HCT116 (cell line): ENCODE measurements at regions not wholly inside any gene's neighbourhood (a gene's known extent, or its start where the extent isn't known, plus 50 kb on each side); places are given as distances from the start of the nearest gene placed in this dataset.

ENCODE experiments used
- ATAC-seq: fragments of 200-7000 bp; cut with Tn5 transposase; 2 replicates; pipeline ENCODE4 v1.9.1; 2020; ENCODE audit warnings: mild to moderate bottlenecking, moderate library complexity
- BruUV-seq: library from RNA; stranded (reverse); fragments of 400-500 nt; replicated peaks from 2 replicates; lab custom pipeline; 2021; lab: Mats Ljungman, UMichigan
- CTCF ChIA-PET: fragments of 300-600 bp; sonication (Branson Sonifier 250); formaldehyde crosslinking; loops from one replicate; lab custom pipeline; 2021; ENCODE audit warnings: antibody characterized with exemption; lab: Charles Lee
- POLR2A ChIA-PET: fragments of 300-600, 350-600 bp; sonication (Branson Sonifier 250); formaldehyde crosslinking; loops from one replicate; lab custom pipeline; 2021; ENCODE audit warnings: antibody characterized with exemption; lab: Charles Lee
- RAD21 ChIA-PET, 2 experiments: fragments of 300-600 bp; sonication (Branson Sonifier 250); formaldehyde crosslinking; loops; one replicate each; lab custom pipeline; 2023; ENCODE audit warnings: low total read pairs in 2 of 2; ENCODE audit not compliant: uncharacterized antibody in 2 of 2, unreplicated experiment in 2 of 2, low non-redundant PET in 1 of 2; lab: Charles Lee
- DNase-seq: peaks from one replicate; pipeline ENCODE4 v3.0.0-alpha.2; 2010; ENCODE audit warnings: low read depth, low spot score
- H2AFZ ChIP-seq: fragments of 200-600 bp; shearing (Covaris generic), sonication (generic); 2 replicates; pipeline ENCODE4 v1.6.1; 2017; ENCODE audit warnings: low read depth, mixed run types, mixed read lengths, antibody characterized with exemption, low read length; ENCODE audit not compliant: poor library complexity, severe bottlenecking
- H3K27ac ChIP-seq: 2 replicates; pipeline ENCODE4 v1.5.1; 2012; ENCODE audit warnings: low read depth, low read length
- H3K27me3 ChIP-seq: fragments of 200-600 bp; sonication (generic); 2 replicates; pipeline ENCODE4 v1.6.1; 2016; ENCODE audit warnings: mixed run types, low read length, mixed read lengths; ENCODE audit not compliant: insufficient read depth
- H3K36me3 ChIP-seq, 2 experiments: fragments of 200-500 bp in 1 of 2; fragments of 200-600 bp in 1 of 2; sonication (Bioruptor generic) in 1 of 2; sonication (generic) in 1 of 2; 2 replicates each; pipeline versions ENCODE4 v1.5.1 to v1.6.1; 2014 to 2016; ENCODE audit warnings: low read length in 2 of 2, inconsistent platforms in 1 of 2, mixed read lengths in 1 of 2, mixed run types in 1 of 2; ENCODE audit not compliant: insufficient read depth in 2 of 2, control insufficient read depth in 1 of 2
- H3K4me1 ChIP-seq, 2 experiments: fragments of 200-600 bp in 1 of 2; sonication (generic) in 1 of 2; 2 replicates each; pipeline versions ENCODE4 v1.5.1 to v1.6.1; 2012 to 2017; ENCODE audit warnings: low read length in 2 of 2, inconsistent platforms in 1 of 2, mild to moderate bottlenecking in 1 of 2, mixed read lengths in 1 of 2, mixed run types in 1 of 2, moderate library complexity in 1 of 2; ENCODE audit not compliant: insufficient read depth in 2 of 2, control insufficient read depth in 1 of 2
- H3K4me2 ChIP-seq: fragments of 200-600 bp; sonication (generic); 2 replicates; pipeline ENCODE4 v1.6.1; 2017; ENCODE audit warnings: mixed run types, low read length, mixed read lengths
- H3K4me3 ChIP-seq, 2 experiments: fragments of 200-600 bp in 1 of 2; sonication (generic) in 1 of 2; replicated peaks in 1 of 2; 2 replicates each; pipeline ENCODE4 v1.5.1; 2011 to 2016; ENCODE audit warnings: low read length in 2 of 2, control low read depth in 1 of 2, low read depth in 1 of 2, mild to moderate bottlenecking in 1 of 2, mixed read lengths in 1 of 2, mixed run types in 1 of 2
- H3K79me2 ChIP-seq: fragments of 200-600 bp; sonication (generic); 2 replicates; pipeline ENCODE4 v1.6.1; 2017; ENCODE audit warnings: mild to moderate bottlenecking, mixed run types, low read length, moderate library complexity, mixed read lengths; ENCODE audit not compliant: insufficient read depth
- H3K9ac ChIP-seq: fragments of 200-600 bp; sonication (generic); 2 replicates; pipeline ENCODE4 v1.6.1; 2016; ENCODE audit warnings: low read length, mixed read lengths
- H3K9me2 ChIP-seq: fragments of 200-600 bp; sonication (generic), shearing (Covaris generic); 2 replicates; pipeline ENCODE4 v1.6.1; 2017; ENCODE audit warnings: mixed run types, mild to moderate bottlenecking, moderate library complexity; ENCODE audit not compliant: insufficient read depth
- H3K9me3 ChIP-seq, 2 experiments: fragments of 200-500 bp in 1 of 2; fragments of 200-600 bp in 1 of 2; sonication (Bioruptor generic) in 1 of 2; sonication (generic) in 1 of 2; 2 replicates each; pipeline ENCODE4 v1.6.1; 2014 to 2017; ENCODE audit warnings: low read length in 2 of 2, mixed read lengths in 2 of 2, inconsistent platforms in 1 of 2, low read depth in 1 of 2, mild to moderate bottlenecking in 1 of 2, mixed run types in 1 of 2, moderate library complexity in 1 of 2; ENCODE audit not compliant: control insufficient read depth in 1 of 2, insufficient read depth in 1 of 2
- H4K20me1 ChIP-seq: fragments of 200-600 bp; sonication (generic), shearing (Covaris generic); 2 replicates; pipeline ENCODE4 v1.6.1; 2017; ENCODE audit warnings: mixed run types, mild to moderate bottlenecking, moderate library complexity; ENCODE audit not compliant: insufficient read depth
- ATF3 ChIP-seq: IDR thresholded peaks from 2 replicates; pipeline ENCODE4 v1.6.1; 2012
- CBX3 ChIP-seq: IDR thresholded peaks from 2 replicates; pipeline ENCODE4 v1.6.1; 2012; ENCODE audit warnings: low read depth
- CEBPB ChIP-seq: IDR thresholded peaks from 2 replicates; pipeline ENCODE4 v1.6.1; 2012; ENCODE audit warnings: low read depth
- EGR1 ChIP-seq: IDR thresholded peaks from 2 replicates; pipeline ENCODE4 v1.6.1; 2012; ENCODE audit warnings: low read depth
- FOSL1 ChIP-seq: IDR thresholded peaks from 2 replicates; pipeline ENCODE4 v1.6.1; 2012; ENCODE audit warnings: low read depth
- MAX ChIP-seq: IDR thresholded peaks from 2 replicates; pipeline ENCODE4 v1.6.1; 2012
- POLR2A ChIP-seq: IDR thresholded peaks from 2 replicates; pipeline ENCODE4 v1.7.0; 2011; ENCODE audit warnings: borderline replicate concordance; ENCODE audit not compliant: insufficient read depth, insufficient read length; ENCODE audit errors: extremely low read depth
- POLR2AphosphoS5 ChIP-seq: IDR thresholded peaks from 2 replicates; pipeline ENCODE4 v1.6.1; 2011; ENCODE audit warnings: mild to moderate bottlenecking, low read depth, low read length, moderate library complexity
- REST ChIP-seq: IDR thresholded peaks from 2 replicates; pipeline ENCODE4 v1.6.1; 2012; ENCODE audit warnings: low read depth
- SP1 ChIP-seq: IDR thresholded peaks from 2 replicates; pipeline ENCODE4 v1.6.1; 2012; ENCODE audit warnings: low read depth
- SRF ChIP-seq: IDR thresholded peaks from 2 replicates; pipeline ENCODE4 v1.6.1; 2012; ENCODE audit warnings: low read depth
- TCF7L2 ChIP-seq: IDR thresholded peaks from 2 replicates; pipeline ENCODE4 v1.7.0; 2011; ENCODE audit warnings: borderline replicate concordance, inconsistent platforms; ENCODE audit not compliant: insufficient read depth, insufficient read length; ENCODE audit errors: extremely low read depth
- YY1 ChIP-seq: IDR thresholded peaks from 2 replicates; pipeline ENCODE4 v1.6.1; 2011; ENCODE audit warnings: low read length, low read depth, moderate library complexity, mild to moderate bottlenecking; ENCODE audit not compliant: insufficient replicate concordance; ENCODE audit errors: extremely low read depth
- ZFX ChIP-seq: fragments of 450-650 bp; IDR thresholded peaks from 2 replicates; pipeline ENCODE4 v1.6.1; 2017
- ZNF274 ChIP-seq: fragments of 200-500 bp; sonication (Bioruptor generic); IDR thresholded peaks from 2 replicates; pipeline ENCODE4 v1.6.1; 2014; ENCODE audit warnings: mild to moderate bottlenecking, low read depth, low read length, inconsistent platforms
- intact Hi-C: fragments of 100-400 bp; cut with micrococcal nuclease; formaldehyde crosslinking; loops from 2 replicates; pipeline ENCODE4 v1.10.0; 2022

- H2AFZ ChIP-seq: no peak overlapping the region
- no peaks in the 10 kb centered on the region for H3K79me2 ChIP-seq
- TF ChIP-seq SP1 (no peak), CBX3 (no peak), ATF3 (no peak), TCF7L2 (no peak), ZNF274 (no peak), FOSL1 (no peak), EGR1 (no peak)
- TF ChIP-seq, all 23 proteins: peak for 0
- Histone ChIP-seq H3K9me2 (no peaks in the 10 kb centered on the region), H3K4me1 (peaks cover 0 to 11% of the 10 kb centered on the region in 2 experiments; a peak in 1 of 4 replicates), H3K27me3 (no peaks in the 10 kb centered on the region), H4K20me1 (no peaks in the 10 kb centered on the region), H3K27ac (no peak overlapping the region), H3K9me3 (no peaks in the 10 kb centered on the region), H3K9ac (no peak overlapping the region), H3K4me2 (no peak overlapping the region), H3K36me3 (no peaks in the 10 kb centered on the region), H3K4me3 (no peak overlapping the region)
- POLR2A ChIA-PET: no interaction called here
- ATAC-seq (no peak), DNase-seq (no peak)
- CTCF ChIA-PET: no interaction called here
- no TSS peak for BruUV-seq
- intact Hi-C loops: no loop called here
- RAD21 ChIA-PET: no interaction called here
Measured at GRCh38 chr5:87105577-87105976, 162.1 kb upstream of the RASA1 start.

- peaks cover 0 to 12% of the 10 kb centered on the region in 2 experiments; a peak in 1 of 4 replicates for H3K4me1 ChIP-seq
- no peak overlapping the region for H3K4me2 ChIP-seq
- no peak overlapping the region for H2AFZ ChIP-seq
- no peak for DNase-seq
- H3K4me3 ChIP-seq: no peak overlapping the region
- ChIA-PET CTCF (no interaction called here), RAD21 (no interaction called here), POLR2A (no interaction called here)
- no peaks in the 10 kb centered on the region for H4K20me1 ChIP-seq
- H3K9me2 ChIP-seq: no peaks in the 10 kb centered on the region
- no peaks in the 10 kb centered on the region for H3K79me2 ChIP-seq
- H3K9ac ChIP-seq: no peak overlapping the region
- BruUV-seq: no TSS peak
- TF ChIP-seq SRF (no peak), REST (no peak), ATF3 (no peak), CEBPB (no peak), ZFX (no peak), EGR1 (no peak), MAX (no peak), POLR2A (no peak), POLR2AphosphoS5 (no peak), FOSL1 (no peak), YY1 (no peak), SP1 (no peak)
- H3K9me3 ChIP-seq: no peaks in the 10 kb centered on the region
- no peak overlapping the region for H3K27ac ChIP-seq
- intact Hi-C loops: no loop called here
- no peaks in the 10 kb centered on the region for H3K27me3 ChIP-seq
- no peaks in the 10 kb centered on the region for H3K36me3 ChIP-seq
- ATAC-seq: no peak
Measured at GRCh38 chr5:87109746-87110145, 157.9 kb upstream of the RASA1 start.
